A673 (cell line): ENCODE measurements at regions not wholly inside any gene's neighbourhood (a gene's known extent, or its start where the extent isn't known, plus 50 kb on each side); places are given as distances from the start of the nearest gene placed in this dataset.

Experiments
- BruUV-seq: library from RNA; stranded (reverse); fragments of 400-500 nt; replicated peaks from 2 replicates; lab custom pipeline; 2021; lab: Mats Ljungman, UMichigan
- CTCF ChIA-PET: fragments of 300-600 bp; sonication (Branson Sonifier 250); formaldehyde crosslinking; loops from one replicate; lab custom pipeline; 2022; ENCODE audit warnings: antibody characterized with exemption; lab: Charles Lee
- POLR2A ChIA-PET: fragments of 300-600 bp; sonication (Branson Sonifier 250); formaldehyde crosslinking; loops from one replicate; lab custom pipeline; 2022; ENCODE audit warnings: antibody characterized with exemption; ENCODE audit not compliant: low non-redundant PET; lab: Charles Lee
- DNase-seq: peaks from one replicate; pipeline ENCODE4 v3.0.0-alpha.2; 2015; ENCODE audit warnings: low spot score
- H3K27ac ChIP-seq: fragments of 200-600 bp; sonication (generic); 2 replicates; pipeline ENCODE4 v1.5.1; 2016; ENCODE audit warnings: mixed run types, low read depth, mild to moderate bottlenecking, mixed read lengths, antibody characterized with exemption, low read length; ENCODE audit not compliant: poor library complexity, severe bottlenecking
- H3K27me3 ChIP-seq: fragments of 200-600 bp; sonication (generic); replicated peaks from 2 replicates; pipeline ENCODE4 v1.6.1; 2017; ENCODE audit warnings: mixed run types, low read depth, mild to moderate bottlenecking, mixed read lengths, antibody characterized with exemption, low read length; ENCODE audit not compliant: insufficient read depth, poor library complexity
- H3K36me3 ChIP-seq: fragments of 200-600 bp; sonication (generic); 2 replicates; pipeline ENCODE4 v1.6.1; 2016; ENCODE audit warnings: mixed run types, mild to moderate bottlenecking, mixed read lengths, antibody characterized with exemption, low read length; ENCODE audit not compliant: insufficient read depth, poor library complexity, severe bottlenecking
- H3K4me1 ChIP-seq: fragments of 200-600 bp; sonication (generic); 2 replicates; pipeline ENCODE4 v1.6.1; 2017; ENCODE audit warnings: mixed run types, mild to moderate bottlenecking, mixed read lengths, antibody characterized with exemption, low read length; ENCODE audit not compliant: insufficient read depth, poor library complexity, severe bottlenecking
- H3K4me3 ChIP-seq: fragments of 200-600 bp; sonication (generic); 2 replicates; pipeline ENCODE4 v1.5.1; 2016; ENCODE audit warnings: low read depth, mixed run types, mild to moderate bottlenecking, mixed read lengths, low read length; ENCODE audit not compliant: poor library complexity, severe bottlenecking
- H3K9me3 ChIP-seq: fragments of 200-600 bp; sonication (generic); 2 replicates; pipeline ENCODE4 v1.6.1; 2016; ENCODE audit warnings: mixed run types, low read depth, mild to moderate bottlenecking, mixed read lengths, antibody characterized with exemption, low read length; ENCODE audit not compliant: poor library complexity, severe bottlenecking
- EZH2 ChIP-seq: fragments of 200-600 bp; sonication (generic); IDR thresholded peaks from 2 replicates; pipeline ENCODE4 v1.6.1; 2017; ENCODE audit warnings: borderline replicate concordance, low read depth, mild to moderate bottlenecking, mixed read lengths, antibody characterized with exemption, low read length; ENCODE audit not compliant: poor library complexity, severe bottlenecking
- intact Hi-C: fragments of 100-400 bp; cut with micrococcal nuclease; formaldehyde crosslinking; loops from one replicate; pipeline ENCODE4 v1.10.0; 2022; ENCODE audit not compliant: unreplicated experiment
- TF ChIP-seq, protein P1 (sequence below): fragments of 300-800, 200-600 bp; sonication (generic); conservative IDR thresholded peaks from 2 replicates; pipeline ENCODE4 v1.5.1; 2017; ENCODE audit warnings: low read depth, mild to moderate bottlenecking, antibody characterized with exemption, low read length, moderate library complexity, mixed read lengths

DNA sequence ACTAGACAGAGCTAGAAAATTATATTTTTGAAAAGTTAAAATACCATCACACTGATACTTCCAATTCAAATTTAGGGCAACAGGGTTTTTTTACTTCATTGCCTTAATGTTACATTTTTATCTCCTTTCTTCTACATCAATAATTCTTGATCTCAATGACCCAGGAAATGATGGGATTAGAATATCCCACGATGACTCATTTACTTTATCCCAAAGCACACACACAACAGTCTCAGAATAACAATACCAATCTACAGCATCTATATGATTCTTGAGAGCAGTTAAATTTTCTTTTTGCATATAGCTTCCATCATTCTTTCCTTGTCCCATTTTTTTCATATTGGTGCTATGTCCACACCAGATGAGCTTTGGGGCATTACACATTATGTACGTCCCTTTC is 98.4 kb upstream of the EEPD1 start:
- no peaks in the 10 kb centered on the region for H3K36me3 ChIP-seq
- ChIA-PET POLR2A (no interaction called here), CTCF (no interaction called here)
- no peak for TF ChIP-seq EZH2
- TF ChIP-seq, protein P1, sequence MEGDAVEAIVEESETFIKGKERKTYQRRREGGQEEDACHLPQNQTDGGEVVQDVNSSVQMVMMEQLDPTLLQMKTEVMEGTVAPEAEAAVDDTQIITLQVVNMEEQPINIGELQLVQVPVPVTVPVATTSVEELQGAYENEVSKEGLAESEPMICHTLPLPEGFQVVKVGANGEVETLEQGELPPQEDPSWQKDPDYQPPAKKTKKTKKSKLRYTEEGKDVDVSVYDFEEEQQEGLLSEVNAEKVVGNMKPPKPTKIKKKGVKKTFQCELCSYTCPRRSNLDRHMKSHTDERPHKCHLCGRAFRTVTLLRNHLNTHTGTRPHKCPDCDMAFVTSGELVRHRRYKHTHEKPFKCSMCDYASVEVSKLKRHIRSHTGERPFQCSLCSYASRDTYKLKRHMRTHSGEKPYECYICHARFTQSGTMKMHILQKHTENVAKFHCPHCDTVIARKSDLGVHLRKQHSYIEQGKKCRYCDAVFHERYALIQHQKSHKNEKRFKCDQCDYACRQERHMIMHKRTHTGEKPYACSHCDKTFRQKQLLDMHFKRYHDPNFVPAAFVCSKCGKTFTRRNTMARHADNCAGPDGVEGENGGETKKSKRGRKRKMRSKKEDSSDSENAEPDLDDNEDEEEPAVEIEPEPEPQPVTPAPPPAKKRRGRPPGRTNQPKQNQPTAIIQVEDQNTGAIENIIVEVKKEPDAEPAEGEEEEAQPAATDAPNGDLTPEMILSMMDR = no peak
- no peaks in the 10 kb centered on the region for H3K9me3 ChIP-seq
- no peak for DNase-seq
- no TSS peak for BruUV-seq
- intact Hi-C loops = no loop called here
- no peaks in the 10 kb centered on the region for H3K4me1 ChIP-seq
- no peaks in the 10 kb centered on the region for H3K27me3 ChIP-seq
- no peak overlapping the region for H3K4me3 ChIP-seq
- H3K27ac ChIP-seq = no peak overlapping the region

DNA sequence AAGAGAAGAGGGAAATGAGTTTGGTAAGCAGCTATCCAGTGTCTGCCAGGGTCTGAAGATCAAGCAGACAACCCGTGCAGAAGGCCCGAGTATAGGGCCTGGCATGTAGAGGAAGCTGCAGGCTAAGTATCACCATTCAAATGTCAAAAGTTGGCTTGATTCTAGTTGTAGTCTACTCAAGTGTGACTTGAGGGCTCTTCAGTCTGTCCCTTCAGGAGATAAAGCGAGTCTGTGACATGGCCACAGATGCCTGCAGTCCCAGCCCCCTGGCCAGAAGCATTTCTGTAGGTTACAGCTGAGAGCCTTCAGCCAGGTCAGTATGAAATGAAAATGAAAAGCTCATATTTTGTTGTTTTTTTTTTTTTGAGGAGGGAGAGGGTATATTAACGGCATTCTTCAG is 97.8 kb upstream of the EEPD1 start:
- H3K9me3 ChIP-seq = no peaks in the 10 kb centered on the region
- H3K27me3 ChIP-seq = no peaks in the 10 kb centered on the region
- no peak for DNase-seq
- ChIA-PET CTCF (no interaction called here), POLR2A (no interaction called here)
- H3K4me3 ChIP-seq = no peak overlapping the region
- H3K36me3 ChIP-seq = no peaks in the 10 kb centered on the region
- intact Hi-C loops = no loop called here
- no TSS peak for BruUV-seq
- no peak overlapping the region for H3K27ac ChIP-seq
- no peaks in the 10 kb centered on the region for H3K4me1 ChIP-seq
- TF ChIP-seq EZH2 = no peak
- TF ChIP-seq, protein P1 = no peak

DNA sequence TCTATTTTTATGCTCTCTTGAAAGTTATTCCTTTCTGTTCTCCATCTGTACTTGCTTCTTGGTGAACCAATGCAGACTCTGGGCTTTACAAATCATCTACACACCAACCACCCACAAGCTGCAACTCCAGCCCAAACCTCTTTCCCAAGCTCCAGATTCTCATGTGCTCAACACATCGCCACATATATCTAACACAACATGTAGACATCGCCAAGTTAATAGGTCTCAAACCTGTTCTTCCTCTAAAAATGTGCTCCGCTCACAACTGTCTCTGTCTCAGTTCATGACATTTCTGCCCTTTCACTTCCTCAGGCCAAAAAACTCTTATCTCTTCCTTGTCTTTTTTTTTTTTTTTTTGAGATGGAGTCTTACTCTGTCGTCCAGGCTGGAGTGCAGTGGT is 95.7 kb upstream of the EEPD1 start:
- BruUV-seq = no TSS peak

More for the DNA sequence above, 95.7 kb upstream of the EEPD1 start:
- Histone ChIP-seq H3K27ac (no peak overlapping the region), H3K36me3 (no peaks in the 10 kb centered on the region), H3K4me3 (no peak overlapping the region), H3K9me3 (no peaks in the 10 kb centered on the region), H3K4me1 (no peaks in the 10 kb centered on the region), H3K27me3 (no peaks in the 10 kb centered on the region)
- POLR2A ChIA-PET = no interaction called here
- DNase-seq = no peak
- intact Hi-C loops = no loop called here
- TF ChIP-seq, protein P1 = no peak
- TF ChIP-seq EZH2 = no peak
- CTCF ChIA-PET = no interaction called here
